ENCODE measurements at regions not wholly inside any gene's neighbourhood (a gene's known extent, or its start where the extent isn't known, plus 50 kb on each side); places are given as distances from the start of the nearest gene placed in this dataset.

- TF ChIP-seq CTCF (IDR thresholded peaks at IDR 0.05) (no peak), POLR2A (IDR thresholded peaks at IDR 0.05) (no peak)
Measured at GRCh38 chr14:66165337-66165736, 320.8 kb upstream of the CCDC196 start.

All from uterus (tissue), 2 donors.